HG03460 (cell line): ENCODE measurements at regions not wholly inside any gene's neighbourhood (a gene's known extent, or its start where the extent isn't known, plus 50 kb on each side); places are given as distances from the start of the nearest gene placed in this dataset.

Experiments
- ATAC-seq: cut with Tn5 transposase; IDR thresholded peaks from one replicate; pipeline ENCODE4 v1.9.1; 2021; ENCODE audit not compliant: unreplicated experiment

GRCh38 chr11:70696564-70696963 is 298.2 kb downstream of the CTTN start:
- no peak for ATAC-seq

GRCh38 chr11:70697701-70698100 is 299.4 kb downstream of the CTTN start:
- no peak for ATAC-seq

- no peak for ATAC-seq
These were observed 300.5 kb downstream of the CTTN start for GRCh38 chr11:70698871-70699270.

- no peak for ATAC-seq
These were observed 301.2 kb downstream of the CTTN start for GRCh38 chr11:70699294-70700221.

- ATAC-seq: no peak
These were observed 302.1 kb downstream of the CTTN start for GRCh38 chr11:70700453-70700852.

GRCh38 chr11:70700871-70701270 is 302.5 kb downstream of the CTTN start:
- no peak for ATAC-seq

- no peak for ATAC-seq
These were observed 303.8 kb downstream of the CTTN start for GRCh38 chr11:70702040-70702648.

- ATAC-seq: no peak
These were observed 305.1 kb downstream of the CTTN start for GRCh38 chr11:70703141-70704064.

GRCh38 chr11:70705097-70705496 is 306.8 kb downstream of the CTTN start:
- no peak for ATAC-seq

GRCh38 chr11:70705930-70706329 is 307.6 kb downstream of the CTTN start:
- ATAC-seq: no peak

GRCh38 chr11:70707821-70708220 is 309.5 kb downstream of the CTTN start:
- ATAC-seq: no peak

- ATAC-seq: no peak
These were observed 311.3 kb downstream of the CTTN start for GRCh38 chr11:70709596-70709995.

GRCh38 chr11:70710192-70710591 is 311.9 kb downstream of the CTTN start:
- no peak for ATAC-seq

GRCh38 chr11:70710601-70711000 is 312.3 kb downstream of the CTTN start:
- ATAC-seq: no peak

GRCh38 chr11:70711095-70711910 is 313.0 kb downstream of the CTTN start:
- no peak for ATAC-seq

GRCh38 chr11:70711911-70712185 is 313.5 kb downstream of the CTTN start:
- no peak for ATAC-seq

- ATAC-seq: no peak
These were observed 314.1 kb downstream of the CTTN start for GRCh38 chr11:70712471-70712870.

- no peak for ATAC-seq
These were observed 314.9 kb downstream of the CTTN start for GRCh38 chr11:70713086-70713835.

- no peak for ATAC-seq
These were observed 315.8 kb downstream of the CTTN start for GRCh38 chr11:70713988-70714665.
